Endothelial cell of umbilical vein (primary cell): ENCODE measurements at regions not wholly inside any gene's neighbourhood (a gene's known extent, or its start where the extent isn't known, plus 50 kb on each side); places are given as distances from the start of the nearest gene placed in this dataset.

Experiments used
- EZH2 ChIP-seq: IDR thresholded peaks from 2 replicates; pipeline ENCODE4 v1.6.1; 2012; ENCODE audit warnings: borderline replicate concordance, low read depth, mild to moderate bottlenecking, moderate library complexity, low read length, inconsistent platforms; ENCODE audit not compliant: severe bottlenecking
- FOS ChIP-seq: IDR thresholded peaks from 2 replicates; pipeline ENCODE4 v1.6.1; 2011; ENCODE audit warnings: mild to moderate bottlenecking, low read length, moderate library complexity, borderline replicate concordance; ENCODE audit not compliant: insufficient read depth
- MYC ChIP-seq: IDR thresholded peaks from one replicate; pipeline ENCODE4 v1.6.1; 2011; ENCODE audit warnings: mild to moderate bottlenecking, low read depth, low read length
- POLR2A ChIP-seq: IDR thresholded peaks from 2 replicates; pipeline ENCODE4 v1.6.1; 2012; ENCODE audit warnings: low read depth, mild to moderate bottlenecking, control low read depth, low read length
- POLR2AphosphoS5 ChIP-seq: IDR thresholded peaks from 2 replicates; pipeline ENCODE4 v1.6.1; 2012; ENCODE audit warnings: low read depth, mild to moderate bottlenecking, control low read depth, low read length, moderate library complexity; ENCODE audit not compliant: insufficient read depth
- TF ChIP-seq, protein P1 (sequence below), 2 donors: IDR thresholded peaks; 1 replicate in 1 of 2; 2 replicates in 1 of 2; pipeline ENCODE4 v1.5.1; 2011; ENCODE audit warnings: low read length in 2 of 2, mild to moderate bottlenecking in 2 of 2, moderate library complexity in 2 of 2, control low read depth in 1 of 2, inconsistent platforms in 1 of 2, low read depth in 1 of 2; ENCODE audit not compliant: insufficient read depth in 1 of 2; ENCODE audit errors: extremely low read depth in 1 of 2
- TF ChIP-seq, protein P2 (sequence below): IDR thresholded peaks from 2 replicates; pipeline ENCODE4 v1.6.1; 2011; ENCODE audit not compliant: insufficient read depth, insufficient read length

DNA sequence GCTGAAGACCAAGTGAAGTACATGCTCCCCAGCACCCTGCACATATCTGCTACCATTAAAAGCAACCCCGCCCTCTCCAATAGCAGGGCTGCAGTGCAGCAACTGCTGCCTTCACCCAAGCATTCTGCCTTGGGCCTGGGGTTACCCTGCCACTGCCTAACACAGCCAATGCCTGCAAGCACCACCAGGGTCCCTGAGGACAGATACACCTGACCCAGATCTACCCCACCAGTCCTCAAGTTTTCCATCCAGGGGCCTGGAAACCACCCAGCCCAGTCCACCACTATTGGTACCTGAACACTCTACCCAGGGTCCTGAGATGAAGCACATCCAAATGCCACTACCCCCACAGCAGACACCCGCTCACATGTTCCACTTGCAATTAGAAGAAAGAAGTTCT is 181.1 kb upstream of the RBBP8 start:
- TF ChIP-seq POLR2AphosphoS5 (no peak), EZH2 (no peak), FOS (no peak), POLR2A (no peak), MYC (no peak)
- TF ChIP-seq, protein P1, sequence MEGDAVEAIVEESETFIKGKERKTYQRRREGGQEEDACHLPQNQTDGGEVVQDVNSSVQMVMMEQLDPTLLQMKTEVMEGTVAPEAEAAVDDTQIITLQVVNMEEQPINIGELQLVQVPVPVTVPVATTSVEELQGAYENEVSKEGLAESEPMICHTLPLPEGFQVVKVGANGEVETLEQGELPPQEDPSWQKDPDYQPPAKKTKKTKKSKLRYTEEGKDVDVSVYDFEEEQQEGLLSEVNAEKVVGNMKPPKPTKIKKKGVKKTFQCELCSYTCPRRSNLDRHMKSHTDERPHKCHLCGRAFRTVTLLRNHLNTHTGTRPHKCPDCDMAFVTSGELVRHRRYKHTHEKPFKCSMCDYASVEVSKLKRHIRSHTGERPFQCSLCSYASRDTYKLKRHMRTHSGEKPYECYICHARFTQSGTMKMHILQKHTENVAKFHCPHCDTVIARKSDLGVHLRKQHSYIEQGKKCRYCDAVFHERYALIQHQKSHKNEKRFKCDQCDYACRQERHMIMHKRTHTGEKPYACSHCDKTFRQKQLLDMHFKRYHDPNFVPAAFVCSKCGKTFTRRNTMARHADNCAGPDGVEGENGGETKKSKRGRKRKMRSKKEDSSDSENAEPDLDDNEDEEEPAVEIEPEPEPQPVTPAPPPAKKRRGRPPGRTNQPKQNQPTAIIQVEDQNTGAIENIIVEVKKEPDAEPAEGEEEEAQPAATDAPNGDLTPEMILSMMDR (IDR thresholded peaks at IDR 0.05; ENCODE audit: extremely low read depth in 1 of 2, insufficient read depth in 1 of 2, low read depth in 1 of 2, low read length in 2 of 2) = no peak
- TF ChIP-seq, protein P2, sequence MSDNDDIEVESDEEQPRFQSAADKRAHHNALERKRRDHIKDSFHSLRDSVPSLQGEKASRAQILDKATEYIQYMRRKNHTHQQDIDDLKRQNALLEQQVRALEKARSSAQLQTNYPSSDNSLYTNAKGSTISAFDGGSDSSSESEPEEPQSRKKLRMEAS = no peak
